ENCODE measurements at regions not wholly inside any gene's neighbourhood (a gene's known extent, or its start where the extent isn't known, plus 50 kb on each side); places are given as distances from the start of the nearest gene placed in this dataset.
"Not testable (repeated sequence)": the region's sequence is repeated elsewhere in the genome, so short reads cannot be mapped to it uniquely, and the experiment has no call there.

- DNase-seq; H3K27ac ChIP-seq (ENCODE audit: low read depth in 1 of 2, low read length in 2 of 2); H3K36me3 Mint-ChIP-seq (ENCODE audit: low read depth); H3K4me3 Mint-ChIP-seq; POLR2A ChIA-PET; H3K27me3 ChIP-seq (ENCODE audit: control insufficient read depth in 1 of 2, insufficient read depth in 2 of 2, low read length in 2 of 2); H3K9me3 ChIP-seq (ENCODE audit: control insufficient read depth in 1 of 2, insufficient read depth in 1 of 2, low read length in 2 of 2); H3K36me3 ChIP-seq (ENCODE audit: insufficient read depth, low read length); H3K4me3 ChIP-seq (ENCODE audit: low read length); H3K9me3 Mint-ChIP-seq; H3K27ac Mint-ChIP-seq; CTCF ChIA-PET; intact Hi-C loops (cut with DNase I, micrococcal nuclease); ATAC-seq (ENCODE audit: poor library complexity); H3K27me3 Mint-ChIP-seq: not testable (repeated sequence)
- H3K4me1 ChIP-seq (ENCODE audit: insufficient read depth, low read length), result peaks cover 20% of the 10 kb centered on the region
- peaks cover 32% of the 10 kb centered on the region for H3K4me1 Mint-ChIP-seq (ENCODE audit: low read depth)
These were observed 50.5 kb upstream of the MED13L start for GRCh38 chr12:116327992-116328391.

- ATAC-seq (ENCODE audit: poor library complexity) (no peak), DNase-seq (no peak)
- CTCF ChIA-PET, result no interaction called here
- Histone ChIP-seq H3K9me3 (ENCODE audit: control insufficient read depth in 1 of 2, insufficient read depth in 1 of 2, low read length in 2 of 2) (no peaks in the 10 kb centered on the region), H3K36me3 (ENCODE audit: insufficient read depth, low read length) (no peaks in the 10 kb centered on the region), H3K4me3 (ENCODE audit: low read length) (no peak overlapping the region), H3K27ac (ENCODE audit: low read depth in 1 of 2, low read length in 2 of 2) (no peak overlapping the region), H3K4me1 (ENCODE audit: insufficient read depth, low read length) (peaks cover 4% of the 10 kb centered on the region), H3K27me3 (ENCODE audit: control insufficient read depth in 1 of 2, insufficient read depth in 2 of 2, low read length in 2 of 2) (no peaks in the 10 kb centered on the region)
- intact Hi-C loops (cut with DNase I, micrococcal nuclease), result no loop called here
- Mint-ChIP-seq H3K4me1 (ENCODE audit: low read depth) (peaks cover 7% of the 10 kb centered on the region), H3K27me3 (no peaks in the 10 kb centered on the region), H3K9me3 (no peaks in the 10 kb centered on the region), H3K36me3 (ENCODE audit: low read depth) (no peaks in the 10 kb centered on the region), H3K27ac (no peak overlapping the region), H3K4me3 (no peak overlapping the region)
- no peak for TF ChIP-seq CTCF (IDR thresholded peaks at IDR 0.05)
- POLR2A ChIA-PET, result no interaction called here
These were observed 54.4 kb upstream of the MED13L start for GRCh38 chr12:116331876-116332275.

GRCh38 chr12:116332705-116333380, 55.4 kb upstream of the MED13L start:
- intact Hi-C loops (cut with DNase I, micrococcal nuclease), result no loop called here
- no peak overlapping the region for H3K27ac ChIP-seq (ENCODE audit: low read depth in 1 of 2, low read length in 2 of 2)
- Mint-ChIP-seq H3K27me3 (no peaks in the 10 kb centered on the region), H3K36me3 (ENCODE audit: low read depth) (no peaks in the 10 kb centered on the region), H3K27ac (no peak overlapping the region), H3K4me3 (no peak overlapping the region), H3K4me1 (ENCODE audit: low read depth) (peaks cover under 1% of the 10 kb centered on the region), H3K9me3 (no peaks in the 10 kb centered on the region)
- H3K9me3 ChIP-seq (ENCODE audit: control insufficient read depth in 1 of 2, insufficient read depth in 1 of 2, low read length in 2 of 2), result no peaks in the 10 kb centered on the region
- ChIA-PET CTCF (no interaction called here), POLR2A (no interaction called here)
- no peak overlapping the region for H3K4me3 ChIP-seq (ENCODE audit: low read length)
- no peaks in the 10 kb centered on the region for H3K27me3 ChIP-seq (ENCODE audit: control insufficient read depth in 1 of 2, insufficient read depth in 2 of 2, low read length in 2 of 2)
- no peaks in the 10 kb centered on the region for H3K36me3 ChIP-seq (ENCODE audit: insufficient read depth, low read length)
- TF ChIP-seq CTCF (IDR thresholded peaks at IDR 0.05), result no peak
- no peak for DNase-seq
- peaks cover 4% of the 10 kb centered on the region for H3K4me1 ChIP-seq (ENCODE audit: insufficient read depth, low read length)
- no peak for ATAC-seq (ENCODE audit: poor library complexity)

- no peaks in the 10 kb centered on the region for H3K36me3 Mint-ChIP-seq (ENCODE audit: low read depth)
- no peak overlapping the region for H3K4me3 Mint-ChIP-seq
- POLR2A ChIA-PET, result no interaction called here
- Histone ChIP-seq H3K36me3 (ENCODE audit: insufficient read depth, low read length) (no peaks in the 10 kb centered on the region), H3K9me3 (ENCODE audit: control insufficient read depth in 1 of 2, insufficient read depth in 1 of 2, low read length in 2 of 2) (no peaks in the 10 kb centered on the region), H3K27ac (ENCODE audit: low read depth in 1 of 2, low read length in 2 of 2) (no peak overlapping the region), H3K27me3 (ENCODE audit: control insufficient read depth in 1 of 2, insufficient read depth in 2 of 2, low read length in 2 of 2) (no peaks in the 10 kb centered on the region), H3K4me1 (ENCODE audit: insufficient read depth, low read length) (peaks cover 4% of the 10 kb centered on the region), H3K4me3 (ENCODE audit: low read length) (no peak overlapping the region)
- H3K9me3 Mint-ChIP-seq, result no peaks in the 10 kb centered on the region
- intact Hi-C loops (cut with DNase I, micrococcal nuclease), result no loop called here
- ATAC-seq (ENCODE audit: poor library complexity), result no peak
- H3K27me3 Mint-ChIP-seq, result no peaks in the 10 kb centered on the region
- H3K4me1 Mint-ChIP-seq (ENCODE audit: low read depth), result no peaks in the 10 kb centered on the region
- no peak for TF ChIP-seq CTCF (IDR thresholded peaks at IDR 0.05)
- no peak overlapping the region for H3K27ac Mint-ChIP-seq
- DNase-seq, result no peak
- CTCF ChIA-PET, result no interaction called here
These were observed 55.9 kb upstream of the MED13L start for GRCh38 chr12:116333402-116333801.
